H9 (cell line): ENCODE measurements at regions not wholly inside any gene's neighbourhood (a gene's known extent, or its start where the extent isn't known, plus 50 kb on each side); places are given as distances from the start of the nearest gene placed in this dataset.

Source experiments
- DNase-seq: peaks from one replicate; pipeline ENCODE4 v3.0.0-alpha.2; 2017
- H2AFZ ChIP-seq: one replicate; pipeline ENCODE4 v1.6.1; 2013; ENCODE audit warnings: mild to moderate bottlenecking, low read length, control low read depth, moderate library complexity
- H2AK5ac ChIP-seq: 2 replicates; pipeline ENCODE4 v1.6.1; 2013; ENCODE audit warnings: low read length, control low read depth, mixed read lengths; ENCODE audit not compliant: insufficient read length
- H2BK120ac ChIP-seq: one replicate; pipeline ENCODE4 v1.6.1; 2013; ENCODE audit warnings: low read depth, mild to moderate bottlenecking, low read length, control low read depth, inconsistent platforms; ENCODE audit not compliant: poor library complexity, severe bottlenecking
- H2BK12ac ChIP-seq: 2 replicates; pipeline ENCODE4 v1.6.1; 2013; ENCODE audit warnings: low read length, control low read depth, mixed read lengths, low read depth; ENCODE audit not compliant: insufficient read length
- H2BK15ac ChIP-seq: 2 replicates; pipeline ENCODE4 v1.6.1; 2013; ENCODE audit warnings: low read depth, low read length, control low read depth
- H2BK20ac ChIP-seq: one replicate; pipeline ENCODE4 v1.6.1; 2013; ENCODE audit warnings: low read depth, mild to moderate bottlenecking, low read length, control low read depth, inconsistent platforms; ENCODE audit not compliant: poor library complexity, severe bottlenecking
- H2BK5ac ChIP-seq: 2 replicates; pipeline ENCODE4 v1.6.1; 2013; ENCODE audit warnings: low read length, control low read depth, mixed read lengths; ENCODE audit not compliant: insufficient read length
- H3K14ac ChIP-seq: 2 replicates; pipeline ENCODE4 v1.6.1; 2013; ENCODE audit warnings: low read length, control low read depth; ENCODE audit not compliant: insufficient read depth
- H3K18ac ChIP-seq: 2 replicates; pipeline ENCODE4 v1.6.1; 2013; ENCODE audit warnings: low read depth, mild to moderate bottlenecking, mixed read lengths, low read length, control low read depth; ENCODE audit not compliant: insufficient read length
- H3K23ac ChIP-seq: 2 replicates; pipeline ENCODE4 v1.6.1; 2013; ENCODE audit warnings: low read length, control low read depth, mixed read lengths, low read depth; ENCODE audit not compliant: insufficient read length
- H3K23me2 ChIP-seq: 2 replicates; pipeline ENCODE4 v1.6.1; 2013; ENCODE audit warnings: low read depth, mild to moderate bottlenecking, mixed read lengths, low read length, control low read depth; ENCODE audit not compliant: insufficient read length, poor library complexity, severe bottlenecking
- H3K27ac ChIP-seq: 2 replicates; pipeline ENCODE4 v1.5.1; 2013; ENCODE audit warnings: low read length, control low read depth, mixed read lengths, low read depth; ENCODE audit not compliant: insufficient read length
- H3K27me3 ChIP-seq: 2 replicates; pipeline ENCODE4 v1.6.1; 2013; ENCODE audit warnings: low read length, control low read depth, inconsistent platforms; ENCODE audit not compliant: insufficient read depth
- H3K4ac ChIP-seq: 2 replicates; pipeline ENCODE4 v1.6.1; 2013; ENCODE audit warnings: low read depth, mild to moderate bottlenecking, control low read depth, inconsistent platforms, low read length, moderate library complexity
- H3K4me1 ChIP-seq: 2 replicates; pipeline ENCODE4 v1.6.1; 2013; ENCODE audit warnings: low read length, control low read depth, inconsistent platforms; ENCODE audit not compliant: insufficient read depth
- H3K4me2 ChIP-seq: 2 replicates; pipeline ENCODE4 v1.6.1; 2013; ENCODE audit warnings: low read length, control low read depth, mixed read lengths; ENCODE audit not compliant: insufficient read length, insufficient read depth
- H3K56ac ChIP-seq: 2 replicates; pipeline ENCODE4 v1.6.1; 2013; ENCODE audit warnings: low read depth, mild to moderate bottlenecking, mixed read lengths, low read length, control low read depth; ENCODE audit not compliant: insufficient read length
- H3K79me1 ChIP-seq: 2 replicates; pipeline ENCODE4 v1.6.1; 2013; ENCODE audit warnings: low read depth, mild to moderate bottlenecking, moderate library complexity, low read length, control low read depth, inconsistent platforms; ENCODE audit not compliant: insufficient read depth, poor library complexity, severe bottlenecking
- H3K79me2 ChIP-seq: 2 replicates; pipeline ENCODE4 v1.6.1; 2013; ENCODE audit warnings: low read length, control low read depth, inconsistent platforms; ENCODE audit not compliant: insufficient read depth
- H3K9ac ChIP-seq: 2 replicates; pipeline ENCODE4 v1.6.1; 2013; ENCODE audit warnings: low read length, control low read depth, mixed read lengths; ENCODE audit not compliant: insufficient read length; ENCODE audit errors: extremely low read depth
- H3K9me3 ChIP-seq: one replicate; pipeline ENCODE4 v1.6.1; 2013; ENCODE audit warnings: low read depth, low read length, inconsistent platforms; ENCODE audit not compliant: control insufficient read depth
- H3T11ph ChIP-seq: one replicate; pipeline ENCODE4 v1.6.1; 2013; ENCODE audit warnings: mild to moderate bottlenecking, low read length, control low read depth, inconsistent platforms
- H4K20me1 ChIP-seq: one replicate; pipeline ENCODE4 v1.6.1; 2013; ENCODE audit not compliant: control insufficient read depth, insufficient read length, insufficient read depth
- H4K5ac ChIP-seq: 2 replicates; pipeline ENCODE4 v1.6.1; 2013; ENCODE audit warnings: low read depth, mild to moderate bottlenecking, mixed read lengths, low read length, control low read depth; ENCODE audit not compliant: insufficient read length
- H4K8ac ChIP-seq: replicated peaks from 2 replicates; pipeline ENCODE4 v1.6.1; 2013; ENCODE audit warnings: low read length, control low read depth, mixed read lengths, low read depth; ENCODE audit not compliant: insufficient read length
- H4K91ac ChIP-seq: 2 replicates; pipeline ENCODE4 v1.6.1; 2013; ENCODE audit warnings: low read depth, mild to moderate bottlenecking, moderate library complexity, mixed read lengths, low read length, control low read depth; ENCODE audit not compliant: insufficient read length
- H3K27ac Mint-ChIP-seq, 3 experiments: 2 replicates in 2 of 3; 3 replicates in 1 of 3; pipeline ENCODE4 v1.8.0; 2020 to 2021; ENCODE audit warnings: mixed read lengths in 3 of 3, mild to moderate bottlenecking in 1 of 3, moderate library complexity in 1 of 3
- H3K27me3 Mint-ChIP-seq: 2 replicates; pipeline ENCODE4 v1.8.0; 2021; ENCODE audit warnings: low read depth, mild to moderate bottlenecking, moderate library complexity, mixed read lengths
- H3K36me3 Mint-ChIP-seq, 3 experiments: 2 replicates in 2 of 3; 3 replicates in 1 of 3; pipeline ENCODE4 v1.8.0; 2020 to 2021; ENCODE audit warnings: low read depth in 3 of 3, mixed read lengths in 3 of 3; ENCODE audit not compliant: insufficient read depth in 1 of 3
- H3K4me1 Mint-ChIP-seq, 2 experiments: 2 replicates each; pipeline ENCODE4 v1.8.0; 2020; ENCODE audit warnings: mixed read lengths in 2 of 2
- H3K4me3 Mint-ChIP-seq, 2 experiments: 2 replicates in 1 of 2; 3 replicates in 1 of 2; pipeline ENCODE4 v1.8.0; 2020 to 2021; ENCODE audit warnings: mild to moderate bottlenecking in 2 of 2, mixed read lengths in 2 of 2, moderate library complexity in 1 of 2
- H3K9me3 Mint-ChIP-seq, 2 experiments: 2 replicates in 1 of 2; 3 replicates in 1 of 2; pipeline ENCODE4 v1.8.0; 2020; ENCODE audit warnings: mild to moderate bottlenecking in 2 of 2, mixed read lengths in 2 of 2, moderate library complexity in 1 of 2
- WGBS: extraction: QIAGEN DNeasy Blood & Tissue Kit; methylation state at CpG from one replicate; pipeline ENCODE4 v1.1.7; 2013; ENCODE audit warnings: missing lambda C conversion rate, low lambda C conversion rate, mixed read lengths; ENCODE audit not compliant: insufficient read length; ENCODE audit errors: extremely low coverage; 5-methylcytosine and 5-hydroxymethylcytosine counted together
- TF ChIP-seq, protein P1 (sequence below): fragments of 200-600 bp; sonication (generic); conservative IDR thresholded peaks from 3 replicates; pipeline ENCODE4 v1.8.0; 2021; ENCODE audit warnings: antibody characterized with exemption, mild to moderate bottlenecking

DNA sequence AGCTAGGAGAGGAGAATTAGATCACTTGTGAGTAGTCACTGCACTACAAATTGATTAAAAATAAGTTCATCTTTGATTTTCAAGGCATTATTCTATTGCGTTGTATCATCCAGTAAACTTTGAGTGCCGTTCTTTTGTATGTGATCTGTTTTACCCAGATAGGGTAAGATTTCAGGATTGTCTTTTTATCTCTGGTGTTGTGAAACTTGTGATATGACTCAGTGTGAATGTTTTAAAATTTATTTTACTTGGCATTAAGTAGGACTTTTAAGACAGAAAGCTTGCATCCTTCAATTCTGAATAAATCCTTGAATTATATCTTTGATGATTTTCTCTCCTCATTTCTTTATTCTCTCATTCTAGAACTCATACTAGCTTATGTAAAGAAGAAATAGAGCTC, 93.3 kb upstream of the ADAMTS5 start:
- H3K18ac ChIP-seq = no peak overlapping the region
- no peak overlapping the region for H2AFZ ChIP-seq
- no peaks in the 10 kb centered on the region for H3K4me1 ChIP-seq
- H3K56ac ChIP-seq = no peak overlapping the region
- Mint-ChIP-seq H3K36me3 (peaks cover 0 to 3% (median 0%) of the 10 kb centered on the region in 3 experiments; a peak in 2 of 7 replicates), H3K4me3 (no peak overlapping the region), H3K27me3 (no peaks in the 10 kb centered on the region), H3K27ac (no peak overlapping the region), H3K9me3 (peaks cover 0 to 4% of the 10 kb centered on the region in 2 experiments; a peak in 3 of 5 replicates), H3K4me1 (no peaks in the 10 kb centered on the region)
- DNase-seq = no peak
- H3K27me3 ChIP-seq = no peaks in the 10 kb centered on the region; the same call in 1 of the 2 replicates
- H4K8ac ChIP-seq = no peak overlapping the region
- no peak overlapping the region for H4K91ac ChIP-seq
- no CpG with 5 or more reads among the region's 2 CpGs for WGBS
- no peak overlapping the region for H3K9ac ChIP-seq
- H2BK5ac ChIP-seq = no peak overlapping the region
- no peak overlapping the region for H2BK12ac ChIP-seq
- no peak overlapping the region for H3T11ph ChIP-seq
- H2BK15ac ChIP-seq = no peak overlapping the region
- no peaks in the 10 kb centered on the region for H3K23me2 ChIP-seq
- no peaks in the 10 kb centered on the region for H3K9me3 ChIP-seq
- TF ChIP-seq, protein P1, sequence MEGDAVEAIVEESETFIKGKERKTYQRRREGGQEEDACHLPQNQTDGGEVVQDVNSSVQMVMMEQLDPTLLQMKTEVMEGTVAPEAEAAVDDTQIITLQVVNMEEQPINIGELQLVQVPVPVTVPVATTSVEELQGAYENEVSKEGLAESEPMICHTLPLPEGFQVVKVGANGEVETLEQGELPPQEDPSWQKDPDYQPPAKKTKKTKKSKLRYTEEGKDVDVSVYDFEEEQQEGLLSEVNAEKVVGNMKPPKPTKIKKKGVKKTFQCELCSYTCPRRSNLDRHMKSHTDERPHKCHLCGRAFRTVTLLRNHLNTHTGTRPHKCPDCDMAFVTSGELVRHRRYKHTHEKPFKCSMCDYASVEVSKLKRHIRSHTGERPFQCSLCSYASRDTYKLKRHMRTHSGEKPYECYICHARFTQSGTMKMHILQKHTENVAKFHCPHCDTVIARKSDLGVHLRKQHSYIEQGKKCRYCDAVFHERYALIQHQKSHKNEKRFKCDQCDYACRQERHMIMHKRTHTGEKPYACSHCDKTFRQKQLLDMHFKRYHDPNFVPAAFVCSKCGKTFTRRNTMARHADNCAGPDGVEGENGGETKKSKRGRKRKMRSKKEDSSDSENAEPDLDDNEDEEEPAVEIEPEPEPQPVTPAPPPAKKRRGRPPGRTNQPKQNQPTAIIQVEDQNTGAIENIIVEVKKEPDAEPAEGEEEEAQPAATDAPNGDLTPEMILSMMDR = no peak
- no peak overlapping the region for H2BK20ac ChIP-seq
- no peak overlapping the region for H3K14ac ChIP-seq
- no peaks in the 10 kb centered on the region for H3K79me1 ChIP-seq
- H4K20me1 ChIP-seq = no peaks in the 10 kb centered on the region
- H3K79me2 ChIP-seq = no peaks in the 10 kb centered on the region
- H3K23ac ChIP-seq = no peak overlapping the region
- no peak overlapping the region for H3K27ac ChIP-seq
- no peak overlapping the region for H2BK120ac ChIP-seq
- H3K4ac ChIP-seq = no peak overlapping the region
- H3K4me2 ChIP-seq = no peak overlapping the region
- H2AK5ac ChIP-seq = no peak overlapping the region
- no peak overlapping the region for H4K5ac ChIP-seq
